Fibroblast of the aortic adventitia (primary cell): ENCODE measurements at regions not wholly inside any gene's neighbourhood (a gene's known extent, or its start where the extent isn't known, plus 50 kb on each side); places are given as distances from the start of the nearest gene placed in this dataset.
A peak's percentile ranks its signal among the peaks of the same experiment; 100 is the strongest.
"Not testable (repeated sequence)": the region's sequence is repeated elsewhere in the genome, so short reads cannot be mapped to it uniquely, and the experiment has no call there.

ENCODE experiments used
- DNase-seq: peaks from one replicate; pipeline ENCODE4 v3.0.0-alpha.2; 2010; ENCODE audit warnings: low read depth
- H3K4me3 ChIP-seq: 2 replicates; pipeline ENCODE4 v1.5.1; 2011; ENCODE audit warnings: low read depth, mild to moderate bottlenecking, control low read depth, low read length, moderate library complexity
- CTCF ChIP-seq: IDR thresholded peaks from 2 replicates; pipeline ENCODE4 v1.5.1; 2011; ENCODE audit warnings: mild to moderate bottlenecking, low read length, control low read depth, inconsistent platforms; ENCODE audit not compliant: insufficient read depth

GRCh38 chr4:184906480-184907097 is 80.8 kb upstream of the ACSL1 start:
- TF ChIP-seq CTCF: no peak
- DNase-seq: no peak

GRCh38 chr4:184907216-184907615 is 81.4 kb upstream of the ACSL1 start:
- no peak overlapping the region for H3K4me3 ChIP-seq
- peak; percentile 11 for DNase-seq
- TF ChIP-seq CTCF: no peak

More at GRCh38 chr4:184906480-184907097, 80.8 kb upstream of the ACSL1 start:
- H3K4me3 ChIP-seq: no peak overlapping the region

GRCh38 chr4:184907810-184908209 is 82.0 kb upstream of the ACSL1 start:
- no peak for DNase-seq
- no peak for TF ChIP-seq CTCF
- H3K4me3 ChIP-seq: no peak overlapping the region

- DNase-seq: peak; percentile 51
- no peak for TF ChIP-seq CTCF
- H3K4me3 ChIP-seq: no peak overlapping the region
Observed at GRCh38 chr4:184911310-184911709, 85.5 kb upstream of the ACSL1 start.

GRCh38 chr4:184913356-184914143 is 87.8 kb upstream of the ACSL1 start:
- TF ChIP-seq CTCF: no peak

GRCh38 chr4:184918799-184919198 is 93.0 kb upstream of the ACSL1 start:
- not testable (repeated sequence) for H3K4me3 ChIP-seq, DNase-seq

More at GRCh38 chr4:184913356-184914143, 87.8 kb upstream of the ACSL1 start:
- no peak for DNase-seq
- H3K4me3 ChIP-seq: no peak overlapping the region

GRCh38 chr4:184921456-184921855 is 95.7 kb upstream of the ACSL1 start:
- H3K4me3 ChIP-seq: no peak overlapping the region
- TF ChIP-seq CTCF: no peak
- no peak for DNase-seq
